ENCODE measurements at regions not wholly inside any gene's neighbourhood (a gene's known extent, or its start where the extent isn't known, plus 50 kb on each side); places are given as distances from the start of the nearest gene placed in this dataset.

DNA sequence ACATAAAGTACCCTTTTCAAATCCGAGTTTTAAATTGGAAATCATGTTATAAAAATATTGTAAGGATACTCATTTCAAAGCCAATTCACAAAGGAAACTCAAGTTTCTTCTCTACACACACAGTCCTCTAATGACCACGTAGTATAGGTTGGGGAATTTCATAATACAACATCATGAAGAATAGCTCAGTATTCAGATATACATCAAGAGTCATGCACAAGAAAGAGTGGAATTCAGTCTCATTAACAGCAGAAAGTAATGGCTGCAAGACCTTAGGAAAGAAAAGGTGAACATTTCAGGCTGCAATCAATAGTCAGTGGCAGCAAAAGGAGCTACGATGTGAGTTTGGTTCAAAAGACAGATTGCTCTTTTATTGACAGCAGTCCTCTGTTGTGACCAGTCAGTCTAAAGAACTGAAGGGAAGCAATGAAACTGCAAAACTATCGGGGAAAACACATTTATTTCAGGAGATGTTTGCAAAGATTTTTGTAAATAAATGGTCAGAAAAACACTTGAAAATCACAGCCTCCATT, 317.2 kb downstream of the IPMK start:
- TF ChIP-seq BRCA1 (CRISPR knock-in tag; IDR thresholded peaks at IDR 0.05) (no peak), MAZ (IDR thresholded peaks at IDR 0.05; ENCODE audit: borderline replicate concordance, low read depth, low read length) (no peak), MAZ (CRISPR knock-in tag; IDR thresholded peaks at IDR 0.05; ENCODE audit: low read depth) (no peak), ZNF629 (CRISPR knock-in tag; conservative IDR thresholded peaks at IDR 0.05) (no peak), HNRNPUL1 (IDR thresholded peaks at IDR 0.05; ENCODE audit: low read depth, low read length) (no peak), FOXK2 (IDR thresholded peaks at IDR 0.05) (no peak), GTF2F1 (IDR thresholded peaks at IDR 0.05; ENCODE audit: low read length) (no peak), EHMT2 (IDR thresholded peaks at IDR 0.05; ENCODE audit: borderline replicate concordance, low read depth, low read length) (no peak)
- TF ChIP-seq, protein P1, sequence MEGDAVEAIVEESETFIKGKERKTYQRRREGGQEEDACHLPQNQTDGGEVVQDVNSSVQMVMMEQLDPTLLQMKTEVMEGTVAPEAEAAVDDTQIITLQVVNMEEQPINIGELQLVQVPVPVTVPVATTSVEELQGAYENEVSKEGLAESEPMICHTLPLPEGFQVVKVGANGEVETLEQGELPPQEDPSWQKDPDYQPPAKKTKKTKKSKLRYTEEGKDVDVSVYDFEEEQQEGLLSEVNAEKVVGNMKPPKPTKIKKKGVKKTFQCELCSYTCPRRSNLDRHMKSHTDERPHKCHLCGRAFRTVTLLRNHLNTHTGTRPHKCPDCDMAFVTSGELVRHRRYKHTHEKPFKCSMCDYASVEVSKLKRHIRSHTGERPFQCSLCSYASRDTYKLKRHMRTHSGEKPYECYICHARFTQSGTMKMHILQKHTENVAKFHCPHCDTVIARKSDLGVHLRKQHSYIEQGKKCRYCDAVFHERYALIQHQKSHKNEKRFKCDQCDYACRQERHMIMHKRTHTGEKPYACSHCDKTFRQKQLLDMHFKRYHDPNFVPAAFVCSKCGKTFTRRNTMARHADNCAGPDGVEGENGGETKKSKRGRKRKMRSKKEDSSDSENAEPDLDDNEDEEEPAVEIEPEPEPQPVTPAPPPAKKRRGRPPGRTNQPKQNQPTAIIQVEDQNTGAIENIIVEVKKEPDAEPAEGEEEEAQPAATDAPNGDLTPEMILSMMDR (CRISPR knock-in tag; IDR thresholded peaks at IDR 0.05): no peak
- TF ChIP-seq, protein P2, sequence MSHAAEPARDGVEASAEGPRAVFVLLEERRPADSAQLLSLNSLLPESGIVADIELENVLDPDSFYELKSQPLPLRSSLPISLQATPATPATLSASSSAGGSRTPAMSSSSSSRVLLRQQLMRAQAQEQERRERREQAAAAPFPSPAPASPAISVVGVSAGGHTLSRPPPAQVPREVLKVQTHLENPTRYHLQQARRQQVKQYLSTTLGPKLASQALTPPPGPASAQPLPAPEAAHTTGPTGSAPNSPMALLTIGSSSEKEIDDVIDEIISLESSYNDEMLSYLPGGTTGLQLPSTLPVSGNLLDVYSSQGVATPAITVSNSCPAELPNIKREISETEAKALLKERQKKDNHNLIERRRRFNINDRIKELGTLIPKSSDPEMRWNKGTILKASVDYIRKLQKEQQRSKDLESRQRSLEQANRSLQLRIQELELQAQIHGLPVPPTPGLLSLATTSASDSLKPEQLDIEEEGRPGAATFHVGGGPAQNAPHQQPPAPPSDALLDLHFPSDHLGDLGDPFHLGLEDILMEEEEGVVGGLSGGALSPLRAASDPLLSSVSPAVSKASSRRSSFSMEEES (CRISPR knock-in tag; IDR thresholded peaks at IDR 0.05): no peak

All from HepG2 (cell line).